ENCODE measurements at regions not wholly inside any gene's neighbourhood (a gene's known extent, or its start where the extent isn't known, plus 50 kb on each side); places are given as distances from the start of the nearest gene placed in this dataset.

GRCh38 chrX:45479835-45480422 is 279.3 kb upstream of the DIPK2B start (continued):
- TF ChIP-seq ZNF24 (IDR thresholded peaks at IDR 0.05), result no peak

DNA sequence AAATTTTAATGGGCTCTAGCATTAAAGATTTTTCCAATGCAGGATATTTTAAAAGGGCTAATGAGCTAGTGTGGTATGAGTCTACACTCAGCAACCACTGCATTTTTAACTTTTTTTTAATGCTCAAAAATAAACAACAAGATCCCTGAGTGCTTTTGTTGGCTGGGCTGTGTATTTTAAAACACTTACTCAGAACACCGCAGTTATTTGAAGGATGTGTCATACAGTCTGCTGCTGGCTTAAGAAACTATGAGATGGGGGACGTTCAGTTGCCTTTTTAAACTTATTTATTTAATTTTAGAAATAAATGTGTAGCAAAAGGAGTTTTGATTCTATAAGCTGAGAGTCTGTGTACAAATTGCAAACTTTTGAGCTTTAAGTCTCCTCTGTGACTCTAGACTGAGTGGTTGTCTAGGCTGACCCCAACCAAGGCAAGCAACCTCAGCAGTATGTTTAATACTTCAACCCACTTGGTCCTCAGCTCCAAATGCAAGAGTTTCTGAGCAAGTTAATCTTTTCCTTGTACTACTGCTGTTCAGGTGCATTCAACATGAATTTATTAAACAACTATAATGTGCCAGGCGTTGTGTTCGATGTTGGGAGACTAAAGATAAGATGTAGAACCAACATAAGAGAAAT is 278.6 kb upstream of the DIPK2B start:
- ChIA-PET POLR2A (no interaction called here), CTCF (ENCODE audit: low intra/inter-chr PET ratio, low total read pairs) (no interaction called here)
- Histone ChIP-seq H3K27me3 (ENCODE audit: control insufficient read depth in 1 of 2, insufficient read depth in 2 of 2, low read length in 2 of 2) (no peaks in the 10 kb centered on the region), H3K79me2 (ENCODE audit: insufficient read depth, low read length) (no peaks in the 10 kb centered on the region), H3K4me3 (replicated peaks in 1 of 3; ENCODE audit: insufficient read depth in 1 of 3, low read depth in 2 of 3, low read length in 3 of 3) (no peak overlapping the region), H3K27ac (ENCODE audit: extremely low read length, insufficient read depth, low read length) (no peak overlapping the region), H2AFZ (ENCODE audit: low read length) (no peak overlapping the region), H3K9ac (ENCODE audit: insufficient read depth, low read depth, low read length) (no peak overlapping the region), H3K4me2 (ENCODE audit: low read depth, low read length) (no peak overlapping the region), H3K36me3 (replicated peaks in 1 of 2; ENCODE audit: control insufficient read depth in 1 of 2, insufficient read depth in 2 of 2, low read length in 2 of 2) (no peaks in the 10 kb centered on the region), H3K9me3 (ENCODE audit: low read length) (no peaks in the 10 kb centered on the region), H4K20me1 (ENCODE audit: insufficient read depth, low read length) (no peaks in the 10 kb centered on the region), H3K4me1 (ENCODE audit: insufficient read depth, low read length) (no peaks in the 10 kb centered on the region; the same call in 1 of the 2 replicates)
- no peak for ATAC-seq
- BruUV-seq (replicated peaks), result no TSS peak
- in situ Hi-C loops (cut with HindIII; ENCODE audit: extremely low pct_ligation_motif_present, low pct_unique_long_range_greater_than_20kb), result no loop called here
- no peak for DNase-seq (ENCODE audit: low spot score)
- FAIRE-seq, result no peak
- intact Hi-C loops (cut with micrococcal nuclease; ENCODE audit: unreplicated experiment), result no loop called here
- 5% methylated on average over 4 of the region's 4 CpGs for WGBS (ENCODE audit: low lambda C conversion rate)
- TF ChIP-seq ZNF329 (CRISPR knock-in tag; IDR thresholded peaks at IDR 0.05; ENCODE audit: low read depth), result no peak
- TF ChIP-seq SOX13 (IDR thresholded peaks at IDR 0.05), result no peak
- TF ChIP-seq SOX13 (CRISPR knock-in tag; conservative IDR thresholded peaks at IDR 0.05 in 1 of 2, IDR thresholded peaks at IDR 0.05 in 1 of 2), result no peak
- TF ChIP-seq REL (CRISPR knock-in tag; conservative IDR thresholded peaks at IDR 0.05), result no peak
- TF ChIP-seq SMARCE1 (IDR thresholded peaks at IDR 0.05; ENCODE audit: borderline replicate concordance), result no peak

GRCh38 chrX:45472968-45473367 is 272.3 kb upstream of the DIPK2B start:
- H3K36me3 ChIP-seq (replicated peaks in 1 of 2; ENCODE audit: control insufficient read depth in 1 of 2, insufficient read depth in 2 of 2, low read length in 2 of 2), result no peaks in the 10 kb centered on the region
- no peak overlapping the region for H3K4me2 ChIP-seq (ENCODE audit: low read depth, low read length)
- POLR2A ChIA-PET, result no interaction called here
- in situ Hi-C loops (cut with HindIII; ENCODE audit: extremely low pct_ligation_motif_present, low pct_unique_long_range_greater_than_20kb) (no loop called here), intact Hi-C loops (cut with micrococcal nuclease; ENCODE audit: unreplicated experiment) (no loop called here)
- H3K27me3 ChIP-seq (ENCODE audit: control insufficient read depth in 1 of 2, insufficient read depth in 2 of 2, low read length in 2 of 2), result no peaks in the 10 kb centered on the region
- H3K9ac ChIP-seq (ENCODE audit: insufficient read depth, low read depth, low read length), result no peak overlapping the region
- no peaks in the 10 kb centered on the region for H3K4me1 ChIP-seq (ENCODE audit: insufficient read depth, low read length)
- no peak overlapping the region for H3K4me3 ChIP-seq (replicated peaks in 1 of 3; ENCODE audit: insufficient read depth in 1 of 3, low read depth in 2 of 3, low read length in 3 of 3)
- 90% methylated on average over 1 of the region's 1 CpG for WGBS (ENCODE audit: low lambda C conversion rate)
- H3K27ac ChIP-seq (ENCODE audit: extremely low read length, insufficient read depth, low read length), result no peak overlapping the region
- no TSS peak for BruUV-seq (replicated peaks)
- CTCF ChIA-PET (ENCODE audit: low intra/inter-chr PET ratio, low total read pairs), result no interaction called here
- H3K9me3 ChIP-seq (ENCODE audit: low read length), result no peaks in the 10 kb centered on the region
- no peak for TF ChIP-seq ZNF230 (CRISPR knock-in tag; IDR thresholded peaks at IDR 0.05)
- ATAC-seq, result no peak
- no peak for DNase-seq (ENCODE audit: low spot score)
- no peak overlapping the region for H2AFZ ChIP-seq (ENCODE audit: low read length)
- FAIRE-seq, result no peak
- H4K20me1 ChIP-seq (ENCODE audit: insufficient read depth, low read length), result no peaks in the 10 kb centered on the region
- H3K79me2 ChIP-seq (ENCODE audit: insufficient read depth, low read length), result no peaks in the 10 kb centered on the region
